OCI-LY1 (cell line): ENCODE measurements at regions not wholly inside any gene's neighbourhood (a gene's known extent, or its start where the extent isn't known, plus 50 kb on each side); places are given as distances from the start of the nearest gene placed in this dataset.

Experiments
- H2AFZ ChIP-seq: fragments of 200-600 bp; sonication (generic), shearing (Covaris generic); 2 replicates; pipeline ENCODE4 v1.6.0; 2014; ENCODE audit warnings: antibody characterized with exemption, mild to moderate bottlenecking, low read length
- H3F3A ChIP-seq: fragments of 200-600 bp; sonication (generic), shearing (Covaris generic); 2 replicates; pipeline ENCODE4 v1.6.0; 2014; ENCODE audit warnings: mild to moderate bottlenecking, antibody characterized with exemption, low read length, moderate library complexity; ENCODE audit not compliant: insufficient read depth
- H3K27ac ChIP-seq: fragments of 200-600 bp; sonication (generic); 2 replicates; pipeline ENCODE4 v1.5.1; 2014; ENCODE audit warnings: low read length, mixed run types, mild to moderate bottlenecking, low read depth; ENCODE audit not compliant: poor library complexity, severe bottlenecking
- H3K27me3 ChIP-seq: fragments of 200-600 bp; sonication (generic); 2 replicates; pipeline ENCODE4 v1.6.0; 2014; ENCODE audit warnings: antibody characterized with exemption, mild to moderate bottlenecking, low read length, moderate library complexity; ENCODE audit not compliant: insufficient read depth
- H3K36me3 ChIP-seq: fragments of 200-600 bp; sonication (generic); 2 replicates; pipeline ENCODE4 v1.6.1; 2014; ENCODE audit warnings: mild to moderate bottlenecking, antibody characterized with exemption, low read length, moderate library complexity, mixed read lengths; ENCODE audit not compliant: insufficient read depth
- H3K4me1 ChIP-seq: fragments of 200-600 bp; sonication (generic); 2 replicates; pipeline ENCODE4 v1.5.1; 2014; ENCODE audit warnings: mild to moderate bottlenecking, low read length, moderate library complexity; ENCODE audit not compliant: insufficient read depth, severe bottlenecking
- H3K4me2 ChIP-seq: fragments of 200-600 bp; sonication (generic), shearing (Covaris generic); 2 replicates; pipeline ENCODE4 v1.6.1; 2014; ENCODE audit warnings: low read length
- H3K4me3 ChIP-seq: fragments of 200-600 bp; sonication (generic); 2 replicates; pipeline ENCODE4 v1.5.1; 2014; ENCODE audit warnings: low read length, low read depth, mild to moderate bottlenecking, mixed read lengths; ENCODE audit not compliant: poor library complexity, severe bottlenecking
- H3K79me2 ChIP-seq: fragments of 200-600 bp; shearing (Covaris generic); 2 replicates; pipeline ENCODE4 v1.6.1; 2016; ENCODE audit warnings: mixed run types, low read length, mixed read lengths; ENCODE audit not compliant: insufficient read depth
- H3K9ac ChIP-seq: fragments of 200-600 bp; sonication (generic), shearing (Covaris generic); 2 replicates; pipeline ENCODE4 v1.6.1; 2014; ENCODE audit warnings: mild to moderate bottlenecking, low read length, mixed read lengths
- H3K9me2 ChIP-seq: fragments of 200-600 bp; sonication (generic), shearing (Covaris generic); 2 replicates; pipeline ENCODE4 v1.6.1; 2014; ENCODE audit warnings: low read depth, mild to moderate bottlenecking, low read length, mixed read lengths
- H3K9me3 ChIP-seq: fragments of 200-600 bp; shearing (Covaris generic); 2 replicates; pipeline ENCODE4 v1.6.1; 2014; ENCODE audit warnings: low read length, mixed read lengths
- H4K20me1 ChIP-seq: fragments of 200-600 bp; sonication (generic), shearing (Covaris generic); 2 replicates; pipeline ENCODE4 v1.6.0; 2016; ENCODE audit warnings: mild to moderate bottlenecking, low read length; ENCODE audit not compliant: insufficient read depth
- EZH2 ChIP-seq: fragments of 200-600 bp; sonication (generic), shearing (Covaris generic); IDR thresholded peaks from 2 replicates; pipeline ENCODE4 v1.8.0; 2017; ENCODE audit warnings: borderline replicate concordance, mixed run types, mild to moderate bottlenecking, antibody characterized with exemption, low read length, moderate library complexity, mixed read lengths
- TF ChIP-seq, protein P1 (sequence below): fragments of 200-600 bp; sonication (generic), shearing (Covaris generic); IDR thresholded peaks from 2 replicates; pipeline ENCODE4 v1.5.1; 2017; ENCODE audit warnings: mild to moderate bottlenecking, antibody characterized with exemption, low read length, moderate library complexity, mixed read lengths

DNA sequence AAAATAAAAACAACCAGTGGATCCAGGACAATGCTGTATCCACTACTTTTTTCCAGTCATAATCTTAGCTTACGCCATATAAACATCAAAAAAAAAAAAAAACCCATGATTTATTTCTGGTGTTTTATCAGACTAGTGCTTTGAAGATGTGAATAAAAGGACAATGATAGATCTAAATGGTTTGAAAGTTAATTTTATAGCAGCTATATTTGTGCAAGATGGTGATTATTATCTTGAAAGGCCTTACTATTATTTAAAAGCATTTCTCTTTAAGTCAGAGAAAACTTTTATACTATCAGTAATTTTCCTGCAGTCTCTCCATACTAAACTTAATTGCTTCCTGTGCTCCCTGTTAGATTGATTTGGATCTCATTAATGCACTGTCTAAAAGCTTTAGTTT lies 670.3 kb downstream of the TBL1XR1 start:
- H3K79me2 ChIP-seq, result no peaks in the 10 kb centered on the region
- no peak overlapping the region for H2AFZ ChIP-seq
- H3K36me3 ChIP-seq, result no peaks in the 10 kb centered on the region
- no peaks in the 10 kb centered on the region for H3F3A ChIP-seq
- no peak overlapping the region for H3K4me3 ChIP-seq
- no peak for TF ChIP-seq EZH2
- TF ChIP-seq, protein P1, sequence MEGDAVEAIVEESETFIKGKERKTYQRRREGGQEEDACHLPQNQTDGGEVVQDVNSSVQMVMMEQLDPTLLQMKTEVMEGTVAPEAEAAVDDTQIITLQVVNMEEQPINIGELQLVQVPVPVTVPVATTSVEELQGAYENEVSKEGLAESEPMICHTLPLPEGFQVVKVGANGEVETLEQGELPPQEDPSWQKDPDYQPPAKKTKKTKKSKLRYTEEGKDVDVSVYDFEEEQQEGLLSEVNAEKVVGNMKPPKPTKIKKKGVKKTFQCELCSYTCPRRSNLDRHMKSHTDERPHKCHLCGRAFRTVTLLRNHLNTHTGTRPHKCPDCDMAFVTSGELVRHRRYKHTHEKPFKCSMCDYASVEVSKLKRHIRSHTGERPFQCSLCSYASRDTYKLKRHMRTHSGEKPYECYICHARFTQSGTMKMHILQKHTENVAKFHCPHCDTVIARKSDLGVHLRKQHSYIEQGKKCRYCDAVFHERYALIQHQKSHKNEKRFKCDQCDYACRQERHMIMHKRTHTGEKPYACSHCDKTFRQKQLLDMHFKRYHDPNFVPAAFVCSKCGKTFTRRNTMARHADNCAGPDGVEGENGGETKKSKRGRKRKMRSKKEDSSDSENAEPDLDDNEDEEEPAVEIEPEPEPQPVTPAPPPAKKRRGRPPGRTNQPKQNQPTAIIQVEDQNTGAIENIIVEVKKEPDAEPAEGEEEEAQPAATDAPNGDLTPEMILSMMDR, result no peak
- H3K4me2 ChIP-seq, result no peak overlapping the region
- no peak overlapping the region for H3K9ac ChIP-seq
- no peaks in the 10 kb centered on the region for H3K4me1 ChIP-seq
- no peaks in the 10 kb centered on the region for H3K27me3 ChIP-seq
- H4K20me1 ChIP-seq, result no peaks in the 10 kb centered on the region
- H3K27ac ChIP-seq, result no peak overlapping the region
- no peaks in the 10 kb centered on the region for H3K9me2 ChIP-seq
- H3K9me3 ChIP-seq, result no peaks in the 10 kb centered on the region

DNA sequence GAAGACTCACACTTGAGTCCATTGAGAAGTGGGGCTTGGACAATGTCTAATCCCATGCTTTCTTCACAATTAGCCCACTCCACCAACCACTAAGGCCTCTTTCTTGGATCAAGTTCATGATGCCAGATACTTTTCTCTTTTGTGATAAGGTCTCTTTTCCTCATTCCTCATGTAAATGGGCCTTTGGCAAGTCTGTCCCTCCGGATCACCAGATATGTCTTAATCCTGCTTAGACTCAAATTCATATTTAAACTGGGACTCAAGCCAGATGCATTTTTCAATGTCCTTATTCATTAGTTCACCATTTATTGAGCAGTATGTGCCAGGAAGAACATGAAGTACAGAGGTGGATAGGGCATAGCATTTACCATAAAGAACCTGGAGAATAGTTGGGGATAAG lies 671.1 kb downstream of the TBL1XR1 start:
- Histone ChIP-seq H3K9ac (no peak overlapping the region), H3K4me2 (no peak overlapping the region), H3K79me2 (no peaks in the 10 kb centered on the region), H3K27ac (no peak overlapping the region), H4K20me1 (no peaks in the 10 kb centered on the region), H3K4me3 (no peak overlapping the region), H3K4me1 (no peaks in the 10 kb centered on the region), H3K36me3 (no peaks in the 10 kb centered on the region), H2AFZ (no peak overlapping the region), H3F3A (no peaks in the 10 kb centered on the region), H3K9me2 (no peaks in the 10 kb centered on the region), H3K27me3 (no peaks in the 10 kb centered on the region), H3K9me3 (no peaks in the 10 kb centered on the region)
- TF ChIP-seq EZH2, result no peak
- TF ChIP-seq, protein P1, result no peak

DNA sequence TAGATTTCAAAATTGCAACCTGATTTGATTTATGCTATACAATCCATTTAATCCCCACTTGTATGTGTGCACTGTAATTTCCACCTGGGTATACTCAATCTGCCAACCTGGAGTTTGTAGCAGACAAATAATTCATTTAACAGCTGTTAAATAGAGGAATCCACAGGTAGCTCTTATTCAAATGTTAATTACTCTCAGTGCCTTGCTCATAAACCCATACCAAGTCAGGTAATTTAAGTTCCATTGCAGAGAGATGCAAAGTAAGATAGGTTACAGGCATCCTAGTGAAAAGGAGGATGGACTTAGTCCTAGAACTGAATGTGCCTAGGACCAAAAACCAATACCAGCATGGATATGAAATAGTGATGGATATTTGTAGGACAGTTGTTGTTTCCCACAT lies 674.2 kb downstream of the TBL1XR1 start:
- Histone ChIP-seq H4K20me1 (no peaks in the 10 kb centered on the region), H3K4me3 (no peak overlapping the region), H3K79me2 (no peaks in the 10 kb centered on the region), H3K9me2 (no peaks in the 10 kb centered on the region), H3K27ac (no peak overlapping the region), H2AFZ (no peak overlapping the region), H3K9me3 (no peaks in the 10 kb centered on the region), H3F3A (no peaks in the 10 kb centered on the region), H3K27me3 (no peaks in the 10 kb centered on the region), H3K9ac (no peak overlapping the region), H3K36me3 (no peaks in the 10 kb centered on the region), H3K4me2 (no peak overlapping the region), H3K4me1 (no peaks in the 10 kb centered on the region)
- TF ChIP-seq, protein P1, result no peak
- TF ChIP-seq EZH2, result no peak
